Hepatocyte (in vitro differentiated cells): ENCODE measurements at regions not wholly inside any gene's neighbourhood (a gene's known extent, or its start where the extent isn't known, plus 50 kb on each side); places are given as distances from the start of the nearest gene placed in this dataset.

Source experiments
- EZH2phosphoT487 ChIP-seq: fragments of 200-600 bp; sonication (generic); IDR thresholded peaks from one replicate; pipeline ENCODE4 v1.6.1; 2018; ENCODE audit warnings: antibody characterized with exemption, mild to moderate bottlenecking, low read depth, moderate library complexity; ENCODE audit not compliant: unreplicated experiment, severe bottlenecking
- TF ChIP-seq, protein P1 (sequence below): fragments of 200-600 bp; sonication (generic); IDR thresholded peaks from 2 replicates; pipeline ENCODE4 v1.5.1; 2016; ENCODE audit warnings: antibody characterized with exemption, mild to moderate bottlenecking; ENCODE audit not compliant: poor library complexity

DNA sequence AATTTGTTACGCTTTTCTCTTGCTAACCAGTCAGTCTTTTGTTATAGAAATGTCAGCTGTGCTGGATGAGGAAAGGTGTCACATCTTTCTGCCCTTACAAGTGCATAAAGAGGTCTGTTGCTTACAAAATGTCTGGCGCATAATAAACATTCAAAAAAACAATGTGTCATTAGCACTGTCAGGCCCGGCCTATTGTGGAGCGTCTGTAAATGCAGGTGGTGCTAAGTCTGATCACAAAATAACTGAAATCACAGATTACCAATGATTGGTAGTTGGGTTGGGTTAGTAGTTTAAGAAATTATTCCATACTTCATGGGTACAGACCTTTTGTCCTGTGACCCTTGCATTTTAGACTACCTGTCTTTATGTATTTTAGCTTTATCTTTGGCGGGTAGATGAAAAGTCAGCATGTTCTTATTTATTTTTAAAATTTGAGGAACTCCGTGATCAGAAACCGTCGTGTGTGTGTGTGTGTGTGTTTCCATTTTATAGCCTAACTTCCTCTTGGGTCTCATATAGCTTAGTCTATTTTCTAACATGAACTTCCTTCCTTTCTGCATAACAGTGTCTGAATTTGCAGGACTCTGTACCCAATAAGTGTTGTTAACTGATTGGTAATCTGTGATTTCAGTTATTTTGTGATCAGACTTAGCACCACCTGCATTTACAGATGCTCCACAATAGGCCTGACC, 88.1 kb upstream of the IFNGR1 start:
- TF ChIP-seq, protein P1, sequence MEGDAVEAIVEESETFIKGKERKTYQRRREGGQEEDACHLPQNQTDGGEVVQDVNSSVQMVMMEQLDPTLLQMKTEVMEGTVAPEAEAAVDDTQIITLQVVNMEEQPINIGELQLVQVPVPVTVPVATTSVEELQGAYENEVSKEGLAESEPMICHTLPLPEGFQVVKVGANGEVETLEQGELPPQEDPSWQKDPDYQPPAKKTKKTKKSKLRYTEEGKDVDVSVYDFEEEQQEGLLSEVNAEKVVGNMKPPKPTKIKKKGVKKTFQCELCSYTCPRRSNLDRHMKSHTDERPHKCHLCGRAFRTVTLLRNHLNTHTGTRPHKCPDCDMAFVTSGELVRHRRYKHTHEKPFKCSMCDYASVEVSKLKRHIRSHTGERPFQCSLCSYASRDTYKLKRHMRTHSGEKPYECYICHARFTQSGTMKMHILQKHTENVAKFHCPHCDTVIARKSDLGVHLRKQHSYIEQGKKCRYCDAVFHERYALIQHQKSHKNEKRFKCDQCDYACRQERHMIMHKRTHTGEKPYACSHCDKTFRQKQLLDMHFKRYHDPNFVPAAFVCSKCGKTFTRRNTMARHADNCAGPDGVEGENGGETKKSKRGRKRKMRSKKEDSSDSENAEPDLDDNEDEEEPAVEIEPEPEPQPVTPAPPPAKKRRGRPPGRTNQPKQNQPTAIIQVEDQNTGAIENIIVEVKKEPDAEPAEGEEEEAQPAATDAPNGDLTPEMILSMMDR, result no peak
- no peak for TF ChIP-seq EZH2phosphoT487
